DOHH2 (cell line): ENCODE measurements at regions not wholly inside any gene's neighbourhood (a gene's known extent, or its start where the extent isn't known, plus 50 kb on each side); places are given as distances from the start of the nearest gene placed in this dataset.

Experiments
- CTCF ChIP-seq: fragments of 200-600 bp; sonication (generic); IDR thresholded peaks from one replicate; pipeline ENCODE4 v1.5.1; 2014; ENCODE audit warnings: antibody characterized with exemption, mild to moderate bottlenecking, low read depth, low read length; ENCODE audit not compliant: poor library complexity, severe bottlenecking
- EZH2phosphoT487 ChIP-seq: fragments of 200-600 bp; sonication (generic); IDR thresholded peaks from 2 replicates; pipeline ENCODE4 v1.6.1; 2017; ENCODE audit warnings: borderline replicate concordance, mild to moderate bottlenecking, antibody characterized with exemption, low read length, moderate library complexity, mixed read lengths

DNA sequence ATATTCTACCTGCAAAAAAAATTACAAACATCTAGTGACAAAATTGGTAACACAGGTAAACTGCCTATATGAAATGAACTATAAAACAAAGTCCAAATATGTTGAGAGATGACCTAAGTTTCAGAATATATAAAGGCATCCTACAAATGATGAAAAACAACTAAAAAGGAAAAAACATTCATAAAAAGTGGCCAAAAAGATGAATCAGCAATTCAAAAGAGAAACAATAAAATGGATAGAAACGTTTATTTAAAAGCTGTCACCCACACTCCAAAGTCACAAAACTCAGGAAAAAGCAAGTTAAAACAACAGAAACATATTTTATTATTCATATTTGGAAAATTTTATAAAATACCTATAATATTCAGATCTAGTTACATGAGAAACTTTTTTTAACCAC lies 106.5 kb upstream of the DCN start:
- TF ChIP-seq CTCF (no peak), EZH2phosphoT487 (no peak)
